ENCODE measurements at regions not wholly inside any gene's neighbourhood (a gene's known extent, or its start where the extent isn't known, plus 50 kb on each side); places are given as distances from the start of the nearest gene placed in this dataset.

DNA sequence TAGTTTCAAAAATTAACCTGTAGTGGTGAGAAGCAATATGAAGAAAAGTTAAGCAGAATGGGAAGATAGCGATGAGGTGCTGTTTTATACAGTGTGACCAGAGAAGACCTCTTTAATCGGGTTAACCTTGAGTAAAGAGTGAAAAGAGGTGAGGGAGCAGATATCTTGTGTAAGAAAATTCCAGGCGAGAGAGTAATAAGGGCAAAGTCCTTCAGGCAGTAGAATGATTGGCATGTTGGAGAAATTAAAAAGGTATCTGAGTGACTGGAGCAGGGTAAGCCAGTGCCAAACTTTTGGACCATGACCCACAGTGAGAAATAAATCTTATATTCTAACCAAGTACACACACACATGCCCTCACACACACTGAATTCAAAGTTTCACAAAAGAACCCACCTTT, 374.7 kb upstream of the LARGE1 start:
- Histone ChIP-seq H3K4me3 (replicated peaks; ENCODE audit: low read depth, low read length) (no peak overlapping the region), H3K27me3 (replicated peaks; ENCODE audit: control insufficient read depth, insufficient read depth, low read length) (no peaks in the 10 kb centered on the region), H3K36me3 (ENCODE audit: control insufficient read depth, insufficient read depth, low read length) (no peaks in the 10 kb centered on the region)
- no peak for DNase-seq (ENCODE audit: extremely low read depth, insufficient read length)
- TF ChIP-seq, protein P1, sequence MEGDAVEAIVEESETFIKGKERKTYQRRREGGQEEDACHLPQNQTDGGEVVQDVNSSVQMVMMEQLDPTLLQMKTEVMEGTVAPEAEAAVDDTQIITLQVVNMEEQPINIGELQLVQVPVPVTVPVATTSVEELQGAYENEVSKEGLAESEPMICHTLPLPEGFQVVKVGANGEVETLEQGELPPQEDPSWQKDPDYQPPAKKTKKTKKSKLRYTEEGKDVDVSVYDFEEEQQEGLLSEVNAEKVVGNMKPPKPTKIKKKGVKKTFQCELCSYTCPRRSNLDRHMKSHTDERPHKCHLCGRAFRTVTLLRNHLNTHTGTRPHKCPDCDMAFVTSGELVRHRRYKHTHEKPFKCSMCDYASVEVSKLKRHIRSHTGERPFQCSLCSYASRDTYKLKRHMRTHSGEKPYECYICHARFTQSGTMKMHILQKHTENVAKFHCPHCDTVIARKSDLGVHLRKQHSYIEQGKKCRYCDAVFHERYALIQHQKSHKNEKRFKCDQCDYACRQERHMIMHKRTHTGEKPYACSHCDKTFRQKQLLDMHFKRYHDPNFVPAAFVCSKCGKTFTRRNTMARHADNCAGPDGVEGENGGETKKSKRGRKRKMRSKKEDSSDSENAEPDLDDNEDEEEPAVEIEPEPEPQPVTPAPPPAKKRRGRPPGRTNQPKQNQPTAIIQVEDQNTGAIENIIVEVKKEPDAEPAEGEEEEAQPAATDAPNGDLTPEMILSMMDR (IDR thresholded peaks at IDR 0.05; ENCODE audit: insufficient read depth, low read length, poor library complexity, severe bottlenecking) = no peak

DNA sequence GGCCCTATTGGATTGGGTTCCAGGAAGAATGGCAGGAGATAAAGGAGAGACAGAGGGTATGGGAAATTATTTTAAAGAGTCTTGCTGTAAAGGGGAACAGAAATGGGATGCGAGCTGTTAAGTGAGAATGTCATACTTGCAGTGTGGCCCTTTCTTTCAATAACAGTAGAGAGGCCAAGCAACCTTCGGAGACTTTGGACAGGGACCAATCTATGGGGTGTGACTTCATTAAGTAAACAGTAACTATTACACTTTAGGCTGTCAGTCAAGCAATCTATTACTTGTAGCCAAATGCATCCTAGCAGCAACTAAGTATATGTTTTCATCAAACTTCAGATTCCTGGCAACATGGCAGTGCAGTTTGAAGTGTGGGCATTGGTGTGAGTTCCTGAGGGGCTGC, 376.2 kb upstream of the LARGE1 start:
- TF ChIP-seq, protein P1 (IDR thresholded peaks at IDR 0.05; ENCODE audit: insufficient read depth, low read length, poor library complexity, severe bottlenecking) = no peak
- H3K27me3 ChIP-seq (replicated peaks; ENCODE audit: control insufficient read depth, insufficient read depth, low read length) = no peaks in the 10 kb centered on the region
- no peak overlapping the region for H3K4me3 ChIP-seq (replicated peaks; ENCODE audit: low read depth, low read length)
- no peaks in the 10 kb centered on the region for H3K36me3 ChIP-seq (ENCODE audit: control insufficient read depth, insufficient read depth, low read length)
- DNase-seq (ENCODE audit: extremely low read depth, insufficient read length) = no peak

GRCh38 chr22:34297536-34298120, 377.4 kb upstream of the LARGE1 start:
- no peak for DNase-seq (ENCODE audit: extremely low read depth, insufficient read length)
- H3K27me3 ChIP-seq (replicated peaks; ENCODE audit: control insufficient read depth, insufficient read depth, low read length) = no peaks in the 10 kb centered on the region

GRCh38 chr22:34299496-34299895, 379.2 kb upstream of the LARGE1 start:
- Histone ChIP-seq H3K27me3 (replicated peaks; ENCODE audit: control insufficient read depth, insufficient read depth, low read length) (no peaks in the 10 kb centered on the region), H3K36me3 (ENCODE audit: control insufficient read depth, insufficient read depth, low read length) (no peaks in the 10 kb centered on the region), H3K4me3 (replicated peaks; ENCODE audit: low read depth, low read length) (no peak overlapping the region)
- DNase-seq (ENCODE audit: extremely low read depth, insufficient read length) = no peak
- TF ChIP-seq, protein P1 (IDR thresholded peaks at IDR 0.05; ENCODE audit: insufficient read depth, low read length, poor library complexity, severe bottlenecking) = no peak

More at GRCh38 chr22:34297536-34298120, 377.4 kb upstream of the LARGE1 start:
- no peak overlapping the region for H3K4me3 ChIP-seq (replicated peaks; ENCODE audit: low read depth, low read length)
- no peaks in the 10 kb centered on the region for H3K36me3 ChIP-seq (ENCODE audit: control insufficient read depth, insufficient read depth, low read length)
- TF ChIP-seq, protein P1 (IDR thresholded peaks at IDR 0.05; ENCODE audit: insufficient read depth, low read length, poor library complexity, severe bottlenecking) = no peak

DNA sequence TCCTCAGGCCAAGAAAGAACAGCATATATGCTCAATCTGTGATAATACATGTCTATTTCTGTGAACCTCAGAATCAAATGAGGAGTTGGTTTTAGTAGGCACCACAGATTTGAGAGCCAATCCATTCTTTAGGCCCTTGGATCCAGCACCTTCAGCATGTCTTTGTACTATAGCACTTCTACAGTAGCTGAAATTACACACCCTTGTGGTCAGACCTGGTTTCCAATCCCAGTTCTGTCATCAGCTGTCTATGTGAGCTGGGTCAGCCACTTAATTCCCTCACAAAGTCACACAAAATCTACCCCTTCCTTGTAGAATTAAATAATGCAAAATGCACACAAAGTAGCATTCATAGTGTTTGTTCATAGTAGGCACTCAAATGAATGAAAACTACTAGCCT, 381.3 kb upstream of the LARGE1 start:
- TF ChIP-seq, protein P1 (IDR thresholded peaks at IDR 0.05; ENCODE audit: insufficient read depth, low read length, poor library complexity, severe bottlenecking) = no peak
- no peaks in the 10 kb centered on the region for H3K36me3 ChIP-seq (ENCODE audit: control insufficient read depth, insufficient read depth, low read length)
- DNase-seq (ENCODE audit: extremely low read depth, insufficient read length) = no peak
- no peaks in the 10 kb centered on the region for H3K27me3 ChIP-seq (replicated peaks; ENCODE audit: control insufficient read depth, insufficient read depth, low read length)
- H3K4me3 ChIP-seq (replicated peaks; ENCODE audit: low read depth, low read length) = no peak overlapping the region

GRCh38 chr22:34303656-34304055, 383.4 kb upstream of the LARGE1 start:
- TF ChIP-seq, protein P1 (IDR thresholded peaks at IDR 0.05; ENCODE audit: insufficient read depth, low read length, poor library complexity, severe bottlenecking) = no peak
- Histone ChIP-seq H3K27me3 (replicated peaks; ENCODE audit: control insufficient read depth, insufficient read depth, low read length) (no peaks in the 10 kb centered on the region), H3K36me3 (ENCODE audit: control insufficient read depth, insufficient read depth, low read length) (no peaks in the 10 kb centered on the region), H3K4me3 (replicated peaks; ENCODE audit: low read depth, low read length) (no peak overlapping the region)
- DNase-seq (ENCODE audit: extremely low read depth, insufficient read length) = no peak

Measured in GM06990 (cell line).